ENCODE measurements at regions not wholly inside any gene's neighbourhood (a gene's known extent, or its start where the extent isn't known, plus 50 kb on each side); places are given as distances from the start of the nearest gene placed in this dataset.

- no peaks in the 10 kb centered on the region for H3K27me3 ChIP-seq (ENCODE audit: control insufficient read depth in 4 of 4, insufficient read depth in 4 of 4, low read length in 3 of 4)
- no peaks in the 10 kb centered on the region for H3K36me3 ChIP-seq (ENCODE audit: control insufficient read depth in 4 of 4, insufficient read depth in 3 of 4, low read depth in 1 of 4, low read length in 3 of 4)
- no peaks in the 10 kb centered on the region for H3K9me3 ChIP-seq (ENCODE audit: control insufficient read depth in 4 of 4, low read length in 3 of 4)
- no peak overlapping the region for H3K4me3 ChIP-seq (ENCODE audit: low read depth in 1 of 3, low read length in 3 of 3)
- no peaks in the 10 kb centered on the region for H3K4me1 ChIP-seq (ENCODE audit: control insufficient read depth in 4 of 4, insufficient read depth in 4 of 4, low read length in 3 of 4)
- no peak overlapping the region for H3K27ac ChIP-seq (ENCODE audit: low read depth in 1 of 2, low read length in 2 of 2)
- no peak for TF ChIP-seq RAD21 (IDR thresholded peaks at IDR 0.05)
- TF ChIP-seq YY1 (IDR thresholded peaks at IDR 0.05) = no peak
- no peak for TF ChIP-seq GABPA (IDR thresholded peaks at IDR 0.05 in 1 of 2, conservative IDR thresholded peaks at IDR 0.05 in 1 of 2)
- TF ChIP-seq ATF3 (IDR thresholded peaks at IDR 0.05) = no peak
- no peak for TF ChIP-seq FOXA2 (IDR thresholded peaks at IDR 0.05)
- no peak for TF ChIP-seq HNF4A (conservative IDR thresholded peaks at IDR 0.05)
- no peak for TF ChIP-seq NR2F2 (IDR thresholded peaks at IDR 0.05)
- TF ChIP-seq CTCF (IDR thresholded peaks at IDR 0.05; ENCODE audit: low read depth, low read length, missing input control) = no peak
- no peak for TF ChIP-seq SP1 (IDR thresholded peaks at IDR 0.05)
- no peak for TF ChIP-seq TAF1 (conservative IDR thresholded peaks at IDR 0.05)
- no peak for TF ChIP-seq EGR1 (IDR thresholded peaks at IDR 0.05; ENCODE audit: low read depth in 2 of 2)
- no peak for TF ChIP-seq RXRA (IDR thresholded peaks at IDR 0.05)
- no peak for TF ChIP-seq REST (IDR thresholded peaks at IDR 0.05)
- no peak for TF ChIP-seq FOXA1 (IDR thresholded peaks at IDR 0.05)
- no peak for TF ChIP-seq HNF4G (IDR thresholded peaks at IDR 0.05)
- WGBS = 46% methylated on average over 1 of the region's 1 CpG
- no peak for DNase-seq (ENCODE audit: low spot score)
- H3K9ac ChIP-seq (ENCODE audit: low read depth in 1 of 2, low read length in 2 of 2) = no peak overlapping the region
Measured at GRCh38 chr12:90888316-90888715, 66.7 kb downstream of the CCER1 start.

- DNase-seq (ENCODE audit: low spot score) = no peak
- 85% methylated on average over 4 of the region's 4 CpGs for WGBS
- no peak overlapping the region for H3K9ac ChIP-seq (ENCODE audit: low read depth in 1 of 2, low read length in 2 of 2)
- TF ChIP-seq EGR1 (IDR thresholded peaks at IDR 0.05; ENCODE audit: low read depth in 2 of 2) (no peak), ZBTB33 (IDR thresholded peaks at IDR 0.05) (no peak), RXRA (IDR thresholded peaks at IDR 0.05) (no peak), FOXA2 (IDR thresholded peaks at IDR 0.05) (no peak), GABPA (IDR thresholded peaks at IDR 0.05 in 1 of 2, conservative IDR thresholded peaks at IDR 0.05 in 1 of 2) (no peak), JUND (IDR thresholded peaks at IDR 0.05) (no peak), SP1 (IDR thresholded peaks at IDR 0.05) (no peak), RAD21 (IDR thresholded peaks at IDR 0.05) (no peak), FOXA1 (IDR thresholded peaks at IDR 0.05) (no peak), HNF4G (IDR thresholded peaks at IDR 0.05) (no peak), YY1 (IDR thresholded peaks at IDR 0.05) (no peak)
- no peaks in the 10 kb centered on the region for H3K36me3 ChIP-seq (ENCODE audit: control insufficient read depth in 4 of 4, insufficient read depth in 3 of 4, low read depth in 1 of 4, low read length in 3 of 4)
- no peaks in the 10 kb centered on the region for H3K9me3 ChIP-seq (ENCODE audit: control insufficient read depth in 4 of 4, low read length in 3 of 4)
- H3K27ac ChIP-seq (ENCODE audit: low read depth in 1 of 2, low read length in 2 of 2) = no peak overlapping the region
- no peaks in the 10 kb centered on the region for H3K27me3 ChIP-seq (ENCODE audit: control insufficient read depth in 4 of 4, insufficient read depth in 4 of 4, low read length in 3 of 4)
- H3K4me1 ChIP-seq (ENCODE audit: control insufficient read depth in 4 of 4, insufficient read depth in 4 of 4, low read length in 3 of 4) = no peaks in the 10 kb centered on the region
- H3K4me3 ChIP-seq (ENCODE audit: low read depth in 1 of 3, low read length in 3 of 3) = no peak overlapping the region
Measured at GRCh38 chr12:90883456-90883855, 71.5 kb downstream of the CCER1 start.
